GM12878 (cell line): ENCODE measurements at regions not wholly inside any gene's neighbourhood (a gene's known extent, or its start where the extent isn't known, plus 50 kb on each side); places are given as distances from the start of the nearest gene placed in this dataset.

Source experiments
- ATAC-seq: fragments of 200-7000 bp; cut with Tn5 transposase; 3 replicates; pipeline ENCODE4 v1.9.1; 2020; ENCODE audit warnings: mild to moderate bottlenecking, moderate library complexity
- BruUV-seq: library from RNA; stranded (reverse); fragments of 400-500 nt; replicated peaks from 2 replicates; lab custom pipeline; 2021; lab: Mats Ljungman, UMichigan
- CTCF ChIA-PET: fragments of 300-600 bp; sonication (Branson Sonifier 250); formaldehyde crosslinking; extraction: SDS; loops from one replicate; lab custom pipeline; 2021; ENCODE audit warnings: inconsistent platforms; lab: Yijun Ruan, JAX
- POLR2A ChIA-PET: fragments of 350-600 bp; formaldehyde crosslinking; extraction: SDS; loops from one replicate; lab custom pipeline; 2021; ENCODE audit warnings: inconsistent platforms; lab: Charles Lee
- RAD21 ChIA-PET: fragments of 300-600 bp; sonication (Branson Sonifier 250); formaldehyde crosslinking; loops from one replicate; lab custom pipeline; 2023; ENCODE audit warnings: antibody characterized with exemption; ENCODE audit not compliant: unreplicated experiment; lab: Charles Lee
- SMC1A ChIA-PET: fragments of 300-600 bp; sonication (Branson Sonifier 250); formaldehyde crosslinking; loops from one replicate; lab custom pipeline; 2023; ENCODE audit not compliant: unreplicated experiment, uncharacterized antibody; lab: Charles Lee
- DNase-seq: peaks from one replicate; pipeline ENCODE4 v3.0.0-alpha.2; 2011; ENCODE audit warnings: low read depth, low spot score
- FAIRE-seq: peaks from 3 replicates; lab custom pipeline; 2011; peaks lifted over from hg19 to GRCh38; lab: Jason Lieb, UNC
- H2AFZ ChIP-seq: 2 replicates; pipeline ENCODE4 v1.6.0; 2011; ENCODE audit warnings: low read depth, low read length, control low read depth; ENCODE audit not compliant: control insufficient read depth
- H3K27ac ChIP-seq: 2 replicates; pipeline ENCODE4 v1.5.1; 2011; ENCODE audit warnings: control low read depth; ENCODE audit not compliant: control insufficient read depth, insufficient read depth
- H3K27me3 ChIP-seq, 2 experiments: replicated peaks in 1 of 2; 2 replicates each; pipeline versions ENCODE4 v1.6.0 to v1.6.1; 2011; ENCODE audit warnings: low read length in 1 of 2; ENCODE audit not compliant: control insufficient read depth in 2 of 2, insufficient read depth in 2 of 2
- H3K36me3 ChIP-seq, 2 experiments: 2 replicates each; pipeline ENCODE4 v1.5.1; 2011; ENCODE audit warnings: low read length in 1 of 2; ENCODE audit not compliant: control insufficient read depth in 2 of 2, insufficient read depth in 2 of 2
- H3K4me1 ChIP-seq: 2 replicates; pipeline ENCODE4 v1.6.1; 2011; ENCODE audit warnings: mild to moderate bottlenecking, low read length, moderate library complexity, mixed read lengths; ENCODE audit not compliant: control insufficient read depth, insufficient read depth
- H3K4me2 ChIP-seq: 2 replicates; pipeline ENCODE4 v1.6.0; 2011; ENCODE audit warnings: control low read depth; ENCODE audit not compliant: control insufficient read depth, insufficient read depth
- H3K4me3 ChIP-seq: fragments of 200-600 bp; sonication (generic); 2 replicates; pipeline ENCODE4 v1.5.1; 2016
- H3K79me2 ChIP-seq: 2 replicates; pipeline ENCODE4 v1.6.0; 2011; ENCODE audit warnings: low read length; ENCODE audit not compliant: control insufficient read depth, insufficient read depth
- H3K9ac ChIP-seq: 2 replicates; pipeline ENCODE4 v1.8.0; 2011; ENCODE audit warnings: low read length, control low read depth, mixed read lengths; ENCODE audit not compliant: control insufficient read depth, insufficient read depth
- H3K9me3 ChIP-seq: replicated peaks from 3 replicates; pipeline ENCODE4 v1.5.1; 2011; ENCODE audit warnings: mild to moderate bottlenecking, low read length; ENCODE audit not compliant: control insufficient read depth, insufficient read depth
- H4K20me1 ChIP-seq: 2 replicates; pipeline ENCODE4 v1.6.0; 2011; ENCODE audit not compliant: control insufficient read depth, insufficient read depth
- BMI1 ChIP-seq: fragments of 450-650 bp; IDR thresholded peaks from 2 replicates; pipeline ENCODE4 v1.6.1; 2016; ENCODE audit warnings: mild to moderate bottlenecking, moderate library complexity, borderline replicate concordance
- PKNOX1 ChIP-seq: fragments of 450-650 bp; IDR thresholded peaks from 2 replicates; pipeline ENCODE4 v1.6.1; 2016; ENCODE audit warnings: mild to moderate bottlenecking
- POLR2AphosphoS5 ChIP-seq: IDR thresholded peaks from 2 replicates; pipeline ENCODE4 v1.6.1; 2011; ENCODE audit warnings: mild to moderate bottlenecking, low read length, inconsistent platforms
- RFX5 ChIP-seq: IDR thresholded peaks from 2 replicates; pipeline ENCODE4 v1.6.1; 2011; ENCODE audit warnings: low read depth, low read length, improper control_type of control experiment
- SIN3A ChIP-seq: IDR thresholded peaks from 2 replicates; pipeline ENCODE4 v1.6.1; 2012; ENCODE audit warnings: low read depth, low read length, improper control_type of control experiment
- SPI1 ChIP-seq: IDR thresholded peaks from 2 replicates; pipeline ENCODE4 v1.6.1; 2011; ENCODE audit warnings: low read depth, mild to moderate bottlenecking, low read length, moderate library complexity, borderline replicate concordance; ENCODE audit not compliant: insufficient read depth
- TARDBP ChIP-seq: IDR thresholded peaks from 2 replicates; pipeline ENCODE4 v1.6.1; 2016; ENCODE audit warnings: borderline replicate concordance
- TBL1XR1 ChIP-seq: IDR thresholded peaks from 2 replicates; pipeline ENCODE4 v1.6.1; 2012; ENCODE audit warnings: low read depth, low read length, improper control_type of control experiment
- WGBS: methylation state at CpG from one replicate; pipeline ENCODE4 v1.1.6; 2016; ENCODE audit warnings: low lambda C conversion rate; ENCODE audit not compliant: insufficient replicate concordance, insufficient coverage; ENCODE audit errors: missing lambda C conversion rate; 5-methylcytosine and 5-hydroxymethylcytosine counted together
- in situ Hi-C: fragments of 300-500 bp; cut with MboI; formaldehyde crosslinking; loops from 9 replicates; pipeline ENCODE4 v1.14.3; 2018; ENCODE audit warnings: mixed read lengths
- intact Hi-C: fragments of 100-400 bp; cut with micrococcal nuclease; formaldehyde crosslinking; loops from one replicate; pipeline ENCODE4 v1.14.2; 2022; ENCODE audit not compliant: unreplicated experiment

GRCh38 chr20:12276011-12276673 lies 358.4 kb downstream of the BTBD3 start:
- Histone ChIP-seq H3K27me3 (no peaks in the 10 kb centered on the region), H3K9me3 (no peaks in the 10 kb centered on the region; the same call in 2 of the 3 replicates), H3K4me1 (no peaks in the 10 kb centered on the region), H4K20me1 (no peaks in the 10 kb centered on the region)
- 44% methylated on average over 1 of the region's 1 CpG for WGBS
- POLR2A ChIA-PET = no interaction called here
- no peak for TF ChIP-seq RFX5
- TF ChIP-seq POLR2AphosphoS5 = no peak
- TF ChIP-seq TBL1XR1 = no peak
- TF ChIP-seq SPI1 = no peak
- TF ChIP-seq, all 136 proteins: peak for 0
- ChIA-PET RAD21 (no interaction called here), SMC1A (interaction anchor here (0.7 kb wide), 1 partner anchor 46 kb away, joined by 4 read pairs; no protein-coding TSS in a partner anchor), CTCF (no interaction called here)
- H3K79me2 ChIP-seq = no peaks in the 10 kb centered on the region
- no peak overlapping the region for H3K4me3 ChIP-seq
- intact Hi-C loops = no loop called here
- DNase-seq (no peak), ATAC-seq (no peak), FAIRE-seq (no peak)
- no peak overlapping the region for H3K27ac ChIP-seq
- in situ Hi-C loops = no loop called here
- no TSS peak for BruUV-seq
- no peak overlapping the region for H3K9ac ChIP-seq
- no peak overlapping the region for H3K4me2 ChIP-seq
- H2AFZ ChIP-seq = no peak overlapping the region
- H3K36me3 ChIP-seq = no peaks in the 10 kb centered on the region

GRCh38 chr20:12287575-12287974 lies 369.9 kb downstream of the BTBD3 start:
- Histone ChIP-seq H3K4me3 (no peak overlapping the region), H3K4me2 (no peak overlapping the region), H3K79me2 (no peaks in the 10 kb centered on the region), H4K20me1 (no peaks in the 10 kb centered on the region), H3K9me3 (no peaks in the 10 kb centered on the region), H3K27me3 (no peaks in the 10 kb centered on the region), H3K36me3 (no peaks in the 10 kb centered on the region), H2AFZ (no peak overlapping the region), H3K27ac (no peak overlapping the region), H3K9ac (no peak overlapping the region), H3K4me1 (no peaks in the 10 kb centered on the region)
- in situ Hi-C loops = no loop called here
- TF ChIP-seq TARDBP = no peak
- no peak for TF ChIP-seq SIN3A
- no peak for TF ChIP-seq PKNOX1
- no peak for TF ChIP-seq BMI1
- no peak for TF ChIP-seq RFX5
- DNase-seq (no peak), ATAC-seq (no peak), FAIRE-seq (no peak)
- WGBS = 18% methylated on average over 2 of the region's 2 CpGs
- no TSS peak for BruUV-seq
- intact Hi-C loops = loop anchor here (10.0 kb wide), 1 partner anchor 57 kb away; no protein-coding TSS in a partner anchor
- ChIA-PET CTCF (no interaction called here), POLR2A (no interaction called here), SMC1A (no interaction called here), RAD21 (no interaction called here)
